ENCODE measurements at regions not wholly inside any gene's neighbourhood (a gene's known extent, or its start where the extent isn't known, plus 50 kb on each side); places are given as distances from the start of the nearest gene placed in this dataset.

DNA sequence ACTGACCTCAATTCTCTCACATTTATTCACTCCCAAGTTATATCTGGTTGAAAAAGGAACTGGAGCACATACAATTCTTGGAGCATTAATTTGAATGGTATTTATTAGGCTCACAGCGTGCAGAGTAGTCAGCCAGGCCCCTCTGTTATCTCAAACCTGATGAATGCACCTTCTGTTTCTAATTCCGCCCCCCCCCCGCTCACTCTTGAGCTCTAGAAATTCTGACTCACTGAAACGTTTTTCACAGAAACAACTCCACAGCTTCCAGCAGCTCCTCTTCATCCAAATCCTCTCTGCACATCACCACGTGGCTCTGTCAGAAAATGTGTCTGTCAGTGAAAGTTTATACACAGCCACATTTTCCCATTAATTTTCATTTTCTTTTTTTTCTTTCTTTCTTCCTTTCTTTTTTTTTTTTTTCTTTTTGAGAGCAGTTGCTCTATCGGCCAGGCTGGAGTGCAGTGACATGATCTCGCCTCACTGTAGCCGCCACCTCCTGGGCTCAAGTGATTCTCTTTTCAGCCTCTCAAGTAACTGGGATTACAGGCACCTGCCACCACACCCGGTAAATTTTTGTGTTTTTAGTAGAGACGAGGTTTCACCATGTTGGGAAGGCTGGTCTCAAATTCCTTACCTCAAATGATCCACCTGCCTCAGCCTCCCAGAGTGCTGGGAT is 109.4 kb downstream of the TBXT start:
- Histone ChIP-seq H3K4me3 (no peak overlapping the region), H3K4me1 (peaks cover 0 to 5% of the 10 kb centered on the region in 2 donors), H3K27ac (no peak overlapping the region), H3K27me3 (no peaks in the 10 kb centered on the region), H3K36me3 (no peaks in the 10 kb centered on the region), H3K9me3 (peaks cover 0 to 6% of the 10 kb centered on the region in 2 donors)
- DNase-seq (ENCODE audit: low spot score): no peak
- TF ChIP-seq, protein P1, sequence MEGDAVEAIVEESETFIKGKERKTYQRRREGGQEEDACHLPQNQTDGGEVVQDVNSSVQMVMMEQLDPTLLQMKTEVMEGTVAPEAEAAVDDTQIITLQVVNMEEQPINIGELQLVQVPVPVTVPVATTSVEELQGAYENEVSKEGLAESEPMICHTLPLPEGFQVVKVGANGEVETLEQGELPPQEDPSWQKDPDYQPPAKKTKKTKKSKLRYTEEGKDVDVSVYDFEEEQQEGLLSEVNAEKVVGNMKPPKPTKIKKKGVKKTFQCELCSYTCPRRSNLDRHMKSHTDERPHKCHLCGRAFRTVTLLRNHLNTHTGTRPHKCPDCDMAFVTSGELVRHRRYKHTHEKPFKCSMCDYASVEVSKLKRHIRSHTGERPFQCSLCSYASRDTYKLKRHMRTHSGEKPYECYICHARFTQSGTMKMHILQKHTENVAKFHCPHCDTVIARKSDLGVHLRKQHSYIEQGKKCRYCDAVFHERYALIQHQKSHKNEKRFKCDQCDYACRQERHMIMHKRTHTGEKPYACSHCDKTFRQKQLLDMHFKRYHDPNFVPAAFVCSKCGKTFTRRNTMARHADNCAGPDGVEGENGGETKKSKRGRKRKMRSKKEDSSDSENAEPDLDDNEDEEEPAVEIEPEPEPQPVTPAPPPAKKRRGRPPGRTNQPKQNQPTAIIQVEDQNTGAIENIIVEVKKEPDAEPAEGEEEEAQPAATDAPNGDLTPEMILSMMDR (IDR thresholded peaks at IDR 0.05): no peak

DNA sequence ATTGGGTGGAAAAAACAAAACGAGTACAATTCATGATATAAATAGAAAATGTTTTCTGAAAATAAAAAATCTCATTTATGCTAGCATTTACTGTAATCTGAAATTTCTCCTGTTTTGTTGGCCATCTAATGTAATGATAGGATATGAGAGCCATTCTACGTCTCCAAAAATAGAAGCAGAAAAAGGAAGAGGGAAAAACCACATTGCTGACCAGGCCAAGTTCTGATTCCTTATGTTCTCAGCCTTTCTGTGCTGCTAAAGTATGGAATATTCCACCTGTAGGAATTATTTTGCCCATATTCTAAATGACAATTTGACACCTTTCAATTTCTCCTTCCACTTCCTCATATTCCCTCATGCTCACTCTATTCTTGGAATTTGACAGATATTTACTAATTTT is 110.2 kb downstream of the TBXT start:
- H3K36me3 ChIP-seq: no peaks in the 10 kb centered on the region
- H3K4me1 ChIP-seq: peaks cover 0 to 5% of the 10 kb centered on the region in 2 donors
- TF ChIP-seq, protein P1 (IDR thresholded peaks at IDR 0.05): no peak
- H3K27ac ChIP-seq: no peak overlapping the region
- H3K27me3 ChIP-seq: no peaks in the 10 kb centered on the region
- no peak overlapping the region for H3K4me3 ChIP-seq
- DNase-seq (ENCODE audit: low spot score): no peak
- H3K9me3 ChIP-seq: peaks cover 0 to 12% of the 10 kb centered on the region in 2 donors

GRCh38 chr6:166056637-166057036 is 111.0 kb downstream of the TBXT start:
- TF ChIP-seq, protein P1 (IDR thresholded peaks at IDR 0.05): no peak
- Histone ChIP-seq H3K4me3 (no peak overlapping the region), H3K36me3 (no peaks in the 10 kb centered on the region), H3K27ac (peak overlapping the region in 1 of 2 donors; percentile 20), H3K4me1 (peaks cover 0 to 5% of the 10 kb centered on the region in 2 donors), H3K9me3 (peaks cover 0 to 19% of the 10 kb centered on the region in 2 donors), H3K27me3 (no peaks in the 10 kb centered on the region)
- DNase-seq (ENCODE audit: low spot score): peak; percentile 77

- Histone ChIP-seq H3K27me3 (no peaks in the 10 kb centered on the region), H3K4me3 (no peak overlapping the region), H3K4me1 (peaks cover 0 to 5% of the 10 kb centered on the region in 2 donors), H3K27ac (peak overlapping the region in 1 of 2 donors; percentile 7), H3K9me3 (peaks cover 0 to 20% of the 10 kb centered on the region in 2 donors), H3K36me3 (no peaks in the 10 kb centered on the region)
- TF ChIP-seq, protein P1 (IDR thresholded peaks at IDR 0.05): no peak
- DNase-seq (ENCODE audit: low spot score): no peak
Measured at GRCh38 chr6:166055801-166056200, 111.8 kb downstream of the TBXT start.

DNA sequence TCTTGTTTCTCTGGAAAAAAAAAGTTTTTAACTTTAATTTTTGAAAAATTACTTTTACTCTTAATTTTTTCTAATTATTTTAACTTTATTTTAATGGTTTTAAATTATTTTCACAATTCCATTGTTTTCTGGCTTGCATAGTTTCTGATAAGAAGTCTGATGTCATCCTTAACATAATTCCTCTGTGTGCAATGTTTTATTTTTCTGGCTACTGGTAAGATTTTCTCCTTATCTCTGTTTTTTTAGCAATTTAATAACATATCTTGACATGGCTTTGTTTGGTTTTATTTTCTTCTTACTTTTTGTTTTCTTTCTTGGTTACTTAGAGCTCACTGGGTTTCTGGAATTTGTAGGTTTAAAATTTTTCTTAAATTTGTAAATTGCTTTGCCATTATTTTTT is 114.8 kb downstream of the TBXT start:
- H3K27ac ChIP-seq: no peak overlapping the region
- H3K36me3 ChIP-seq: no peaks in the 10 kb centered on the region
- TF ChIP-seq, protein P1 (IDR thresholded peaks at IDR 0.05): no peak
- H3K27me3 ChIP-seq: no peaks in the 10 kb centered on the region
- no peak overlapping the region for H3K4me3 ChIP-seq
- no peak for DNase-seq (ENCODE audit: low spot score)
- H3K9me3 ChIP-seq: peaks cover 0 to 20% of the 10 kb centered on the region in 2 donors
- peaks cover 0 to 5% of the 10 kb centered on the region in 2 donors for H3K4me1 ChIP-seq

DNA sequence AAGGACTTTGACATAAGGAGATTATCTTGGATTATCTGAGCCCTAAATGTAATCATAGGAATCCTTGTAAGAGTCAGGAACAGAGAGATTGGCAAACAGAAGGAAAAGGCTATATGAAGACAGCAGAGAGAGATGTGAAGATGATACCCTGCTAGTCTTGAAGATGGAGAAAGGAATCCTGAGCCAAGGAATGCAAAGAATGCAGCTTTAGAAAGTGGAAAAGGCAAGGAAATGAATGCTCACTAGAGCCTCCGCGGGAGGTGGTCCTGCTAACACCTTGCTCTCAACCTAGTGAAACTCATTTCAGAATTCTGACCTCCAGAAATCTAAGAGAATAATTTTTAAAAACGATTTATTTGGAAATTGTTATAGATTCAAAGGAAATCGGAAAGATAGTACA is 117.1 kb downstream of the TBXT start:
- TF ChIP-seq, protein P1 (IDR thresholded peaks at IDR 0.05): no peak
- H3K27ac ChIP-seq: no peak overlapping the region
- H3K4me3 ChIP-seq: no peak overlapping the region
- H3K4me1 ChIP-seq: no peaks in the 10 kb centered on the region
- no peaks in the 10 kb centered on the region for H3K36me3 ChIP-seq
- no peak for DNase-seq (ENCODE audit: low spot score)
- no peaks in the 10 kb centered on the region for H3K27me3 ChIP-seq
- H3K9me3 ChIP-seq: peaks cover 0 to 20% of the 10 kb centered on the region in 2 donors
